ENCODE measurements at regions not wholly inside any gene's neighbourhood (a gene's known extent, or its start where the extent isn't known, plus 50 kb on each side); places are given as distances from the start of the nearest gene placed in this dataset.

- TF ChIP-seq CTCF (IDR thresholded peaks at IDR 0.05; ENCODE audit: low read depth, low read length) (no peak), EZH2phosphoT487 (IDR thresholded peaks at IDR 0.05; ENCODE audit: low read depth) (no peak)
Observed at GRCh38 chr5:107211630-107212029, 459.1 kb downstream of the EFNA5 start.
